ENCODE measurements at regions not wholly inside any gene's neighbourhood (a gene's known extent, or its start where the extent isn't known, plus 50 kb on each side); places are given as distances from the start of the nearest gene placed in this dataset.

DNA sequence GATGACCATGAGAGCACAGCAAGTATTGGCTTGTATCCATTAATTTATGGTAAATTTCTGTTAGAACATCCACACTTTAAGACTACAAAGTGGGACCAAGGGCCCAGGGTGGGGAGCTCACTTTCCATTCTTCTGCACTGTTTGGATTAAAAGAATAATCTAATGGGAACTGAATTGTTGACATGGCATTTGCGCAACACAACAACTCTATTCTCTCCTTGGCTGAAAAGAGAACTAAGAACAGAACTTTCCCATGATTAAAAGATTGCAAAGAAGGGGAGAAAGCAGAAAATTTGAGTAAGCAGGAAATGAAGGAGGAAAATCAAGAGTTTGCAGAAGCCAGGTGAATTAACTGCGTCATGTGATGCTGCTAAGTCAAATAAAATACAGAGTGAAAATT is 143.4 kb downstream of the HINT1 start:
- H2AFZ ChIP-seq (ENCODE audit: low read depth, low read length) = no peak overlapping the region
- no peak for FAIRE-seq
- ChIA-PET CTCF (ENCODE audit: low intra/inter-chr PET ratio) (no interaction called here), POLR2A (no interaction called here)
- H4K20me1 ChIP-seq (replicated peaks; ENCODE audit: control insufficient read depth, insufficient read depth, low read length) = no peaks in the 10 kb centered on the region
- H3K4me2 ChIP-seq (ENCODE audit: insufficient read depth, low read length) = no peak overlapping the region
- H3K4me3 ChIP-seq = no peak overlapping the region
- H3K27ac ChIP-seq (ENCODE audit: extremely low read depth, low read depth, low read length) = no peak overlapping the region
- no peaks in the 10 kb centered on the region for H3K79me2 ChIP-seq (ENCODE audit: control insufficient read depth, insufficient read depth, low read length)
- H3K9me3 ChIP-seq (replicated peaks; ENCODE audit: control insufficient read depth, insufficient read depth, low read depth, low read length) = no peaks in the 10 kb centered on the region
- H3K9me1 ChIP-seq (ENCODE audit: control insufficient read depth, insufficient read depth, low read length) = no peaks in the 10 kb centered on the region
- WGBS (ENCODE audit: insufficient coverage, low coverage, missing lambda C conversion rate) = 0% methylated on average over 2 of the region's 2 CpGs
- no peak for ATAC-seq
- H3K9ac ChIP-seq (ENCODE audit: insufficient read depth in 1 of 2, low read depth in 2 of 2, low read length in 2 of 2) = no peak overlapping the region
- intact Hi-C loops (cut with micrococcal nuclease) (no loop called here), in situ Hi-C loops (cut with MboI) (no loop called here)
- H3K4me1 ChIP-seq (replicated peaks in 1 of 2; ENCODE audit: control insufficient read depth in 2 of 2, insufficient read depth in 2 of 2, low read length in 2 of 2) = no peaks in the 10 kb centered on the region
- BruUV-seq (replicated peaks) = no TSS peak
- no peaks in the 10 kb centered on the region for H3K36me3 ChIP-seq (ENCODE audit: control insufficient read depth, insufficient read depth, low read length)
- no peak for DNase-seq (ENCODE audit: extremely low read depth in 1 of 4, low spot score in 3 of 4)
- H3K27me3 ChIP-seq (ENCODE audit: control insufficient read depth in 2 of 2, insufficient read depth in 2 of 2, low read length in 2 of 2) = no peaks in the 10 kb centered on the region
- TF ChIP-seq SMARCA4 (IDR thresholded peaks at IDR 0.05) (no peak), PCBP1 (IDR thresholded peaks at IDR 0.05; ENCODE audit: low read depth, low read length, poor library complexity, severe bottlenecking) (no peak), ZNF586 (CRISPR knock-in tag; conservative IDR thresholded peaks at IDR 0.05) (no peak), ZNF224 (CRISPR knock-in tag; IDR thresholded peaks at IDR 0.05) (no peak), CREB3L1 (IDR thresholded peaks at IDR 0.05; ENCODE audit: borderline replicate concordance, low read depth) (no peak), NCOA4 (IDR thresholded peaks at IDR 0.05; ENCODE audit: partially characterized antibody) (no peak)
